Gastroesophageal sphincter (tissue), 4 donors: ENCODE measurements at regions not wholly inside any gene's neighbourhood (a gene's known extent, or its start where the extent isn't known, plus 50 kb on each side); places are given as distances from the start of the nearest gene placed in this dataset.

Experiments
- ATAC-seq: fragments of 150-250 bp; one replicate; pipeline ENCODE4 v1.9.1; 2016; ENCODE audit warnings: mild to moderate bottlenecking, moderate library complexity
- H3K27ac ChIP-seq, 4 donors: fragments of 200-600 bp; sonication (generic) in 3 of 4; 1 replicate in 3 of 4; 2 replicates in 1 of 4; pipeline ENCODE4 v1.5.1; 2016 to 2019
- H3K27me3 ChIP-seq: fragments of 200-600 bp; sonication (generic); one replicate; pipeline ENCODE4 v1.5.1; 2019
- H3K36me3 ChIP-seq, 2 donors: fragments of 200-600 bp; sonication (generic); one replicate each; pipeline ENCODE4 v1.5.1; 2019; ENCODE audit warnings: control low read depth in 1 of 2
- H3K4me1 ChIP-seq, 3 donors: fragments of 200-600 bp; sonication (generic); 1 replicate in 2 of 3; 2 replicates in 1 of 3; pipeline ENCODE4 v1.5.1; 2016 to 2019; ENCODE audit warnings: control low read depth in 2 of 3
- H3K4me3 ChIP-seq, 2 donors: fragments of 200-600 bp; sonication (generic); one replicate each; pipeline ENCODE4 v1.5.1; 2019; ENCODE audit warnings: mild to moderate bottlenecking in 1 of 2, moderate library complexity in 1 of 2
- H3K9me3 ChIP-seq, 3 donors: fragments of 200-600 bp; sonication (generic); one replicate each; pipeline ENCODE4 v1.5.1; 2017 to 2019; ENCODE audit warnings: control low read depth in 2 of 3
- EP300 ChIP-seq: sonication (generic); formaldehyde crosslinking; IDR thresholded peaks from one replicate; pipeline ENCODE4 v1.6.1; 2017; ENCODE audit warnings: antibody characterized with exemption, mild to moderate bottlenecking
- POLR2A ChIP-seq, 2 donors: fragments of 450-650 bp; IDR thresholded peaks; one replicate each; pipeline ENCODE4 v1.6.1; 2017; ENCODE audit warnings: antibody characterized with exemption in 2 of 2, mild to moderate bottlenecking in 2 of 2, moderate library complexity in 1 of 2
- POLR2AphosphoS5 ChIP-seq: sonication (generic); formaldehyde crosslinking; IDR thresholded peaks from one replicate; pipeline ENCODE4 v1.6.1; 2017; ENCODE audit warnings: antibody characterized with exemption
- WGBS, 2 donors: methylation state at CpG; one replicate each; pipeline ENCODE4 v1.1.5; 2018; ENCODE audit warnings: low coverage in 1 of 2; 5-methylcytosine and 5-hydroxymethylcytosine counted together
- TF ChIP-seq, protein P1 (sequence below), 4 experiments: fragments of 200-600 bp in 2 of 4; fragments of 450-650 bp in 2 of 4; sonication (generic) in 1 of 4; IDR thresholded peaks; one replicate each; pipeline ENCODE4 v1.5.1; 2017 to 2019; ENCODE audit warnings: antibody characterized with exemption in 4 of 4, mild to moderate bottlenecking in 2 of 4, moderate library complexity in 2 of 4

DNA sequence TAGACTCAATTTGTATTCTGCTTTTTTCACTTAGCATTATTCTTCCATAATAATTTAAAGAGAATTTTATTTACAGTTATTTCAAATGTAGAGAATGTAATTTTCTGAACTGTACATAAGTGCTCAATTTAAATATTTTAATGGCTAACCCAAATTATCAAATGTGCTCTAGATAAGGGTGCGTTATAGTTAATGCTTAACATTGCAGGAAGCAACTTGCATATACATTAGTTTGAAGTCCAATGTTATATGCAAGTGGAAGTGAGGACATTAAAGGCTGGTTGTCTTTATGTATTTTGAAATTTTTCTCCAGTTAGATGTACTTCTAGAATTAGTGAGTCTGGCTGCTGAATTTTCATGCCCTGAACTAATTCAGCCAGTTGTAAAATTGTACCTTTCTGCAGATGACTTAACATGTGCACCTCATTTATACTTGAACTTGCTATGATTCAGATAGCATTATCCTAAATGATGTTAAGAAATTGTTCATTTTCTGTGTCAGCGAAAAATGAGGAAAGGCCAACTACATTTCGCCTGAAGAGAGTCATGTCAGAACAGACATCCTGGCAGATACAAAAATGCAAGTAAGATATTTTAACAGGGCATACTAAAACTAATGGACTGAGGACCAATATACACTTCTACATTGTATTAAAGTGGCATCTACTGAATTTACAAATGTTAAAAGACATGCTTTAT lies 59.2 kb upstream of the GAREM1 start:
- no peak overlapping the region for H3K27ac ChIP-seq
- H3K4me3 ChIP-seq: no peak overlapping the region
- no peak for ATAC-seq
- no peaks in the 10 kb centered on the region for H3K36me3 ChIP-seq
- 83 to 84% methylated on average over 2 to 3 of the region's 3 CpGs for WGBS, 2 donors
- no peaks in the 10 kb centered on the region for H3K9me3 ChIP-seq
- TF ChIP-seq POLR2A (IDR thresholded peaks at IDR 0.05): no peak
- TF ChIP-seq, protein P1, sequence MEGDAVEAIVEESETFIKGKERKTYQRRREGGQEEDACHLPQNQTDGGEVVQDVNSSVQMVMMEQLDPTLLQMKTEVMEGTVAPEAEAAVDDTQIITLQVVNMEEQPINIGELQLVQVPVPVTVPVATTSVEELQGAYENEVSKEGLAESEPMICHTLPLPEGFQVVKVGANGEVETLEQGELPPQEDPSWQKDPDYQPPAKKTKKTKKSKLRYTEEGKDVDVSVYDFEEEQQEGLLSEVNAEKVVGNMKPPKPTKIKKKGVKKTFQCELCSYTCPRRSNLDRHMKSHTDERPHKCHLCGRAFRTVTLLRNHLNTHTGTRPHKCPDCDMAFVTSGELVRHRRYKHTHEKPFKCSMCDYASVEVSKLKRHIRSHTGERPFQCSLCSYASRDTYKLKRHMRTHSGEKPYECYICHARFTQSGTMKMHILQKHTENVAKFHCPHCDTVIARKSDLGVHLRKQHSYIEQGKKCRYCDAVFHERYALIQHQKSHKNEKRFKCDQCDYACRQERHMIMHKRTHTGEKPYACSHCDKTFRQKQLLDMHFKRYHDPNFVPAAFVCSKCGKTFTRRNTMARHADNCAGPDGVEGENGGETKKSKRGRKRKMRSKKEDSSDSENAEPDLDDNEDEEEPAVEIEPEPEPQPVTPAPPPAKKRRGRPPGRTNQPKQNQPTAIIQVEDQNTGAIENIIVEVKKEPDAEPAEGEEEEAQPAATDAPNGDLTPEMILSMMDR (IDR thresholded peaks at IDR 0.05): no peak
- no peak for TF ChIP-seq EP300
- TF ChIP-seq POLR2AphosphoS5: no peak
- H3K4me1 ChIP-seq: no peaks in the 10 kb centered on the region
- no peaks in the 10 kb centered on the region for H3K27me3 ChIP-seq

DNA sequence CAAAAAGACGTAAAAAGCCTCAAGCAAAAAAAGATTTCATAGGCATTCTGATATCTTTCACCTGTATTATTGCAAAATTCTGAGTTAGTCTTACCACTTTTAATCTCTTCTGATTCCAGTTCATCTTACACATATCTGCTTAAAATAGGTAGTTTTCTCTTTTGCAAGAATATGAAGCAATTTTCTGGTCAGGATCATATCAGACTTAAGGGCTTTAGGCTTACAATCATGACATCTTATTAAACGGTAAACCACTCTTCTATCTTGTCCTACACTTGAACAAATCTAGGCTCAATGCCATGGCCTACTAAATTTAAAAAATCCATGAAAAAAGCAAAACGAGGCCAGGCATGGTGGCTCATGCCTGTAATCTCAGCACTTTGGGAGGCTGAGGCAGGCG lies 50.1 kb upstream of the GAREM1 start:
- WGBS, 2 donors: 59 to 100% methylated on average over 3 of the region's 4 CpGs

More for the DNA sequence above, 50.1 kb upstream of the GAREM1 start:
- Histone ChIP-seq H3K27ac (no peak overlapping the region), H3K27me3 (no peaks in the 10 kb centered on the region), H3K4me1 (no peaks in the 10 kb centered on the region), H3K9me3 (no peaks in the 10 kb centered on the region), H3K4me3 (no peak overlapping the region), H3K36me3 (no peaks in the 10 kb centered on the region)
- ATAC-seq: no peak
- TF ChIP-seq POLR2AphosphoS5: no peak
- no peak for TF ChIP-seq EP300
- TF ChIP-seq, protein P1 (IDR thresholded peaks at IDR 0.05): no peak
